ENCODE measurements at regions not wholly inside any gene's neighbourhood (a gene's known extent, or its start where the extent isn't known, plus 50 kb on each side); places are given as distances from the start of the nearest gene placed in this dataset.
"Not testable (repeated sequence)": the region's sequence is repeated elsewhere in the genome, so short reads cannot be mapped to it uniquely, and the experiment has no call there.

DNA sequence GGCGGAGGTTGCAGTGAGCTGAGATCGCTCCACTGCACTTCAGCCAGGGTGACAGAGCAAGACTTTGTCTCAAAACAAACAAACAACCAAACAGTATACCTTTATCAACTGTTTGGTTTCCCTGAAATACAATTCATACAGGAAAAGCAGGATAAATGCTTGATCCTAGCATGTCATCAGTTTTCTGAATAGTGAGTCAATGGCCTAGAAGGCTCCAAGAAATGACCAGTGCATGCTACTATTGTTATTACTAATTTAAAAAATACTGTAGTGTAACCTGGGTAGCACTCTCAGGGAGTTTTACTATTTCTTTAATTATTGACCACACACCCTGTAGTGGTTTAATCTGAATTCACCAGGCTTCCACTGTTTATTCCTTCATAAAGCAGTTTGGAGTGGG, 101.0 kb upstream of the PTPN3 start:
- no peak for DNase-seq (ENCODE audit: low read depth)

GRCh38 chr9:109599711-109600110, 101.6 kb upstream of the PTPN3 start:
- DNase-seq (ENCODE audit: low read depth), result no peak

DNA sequence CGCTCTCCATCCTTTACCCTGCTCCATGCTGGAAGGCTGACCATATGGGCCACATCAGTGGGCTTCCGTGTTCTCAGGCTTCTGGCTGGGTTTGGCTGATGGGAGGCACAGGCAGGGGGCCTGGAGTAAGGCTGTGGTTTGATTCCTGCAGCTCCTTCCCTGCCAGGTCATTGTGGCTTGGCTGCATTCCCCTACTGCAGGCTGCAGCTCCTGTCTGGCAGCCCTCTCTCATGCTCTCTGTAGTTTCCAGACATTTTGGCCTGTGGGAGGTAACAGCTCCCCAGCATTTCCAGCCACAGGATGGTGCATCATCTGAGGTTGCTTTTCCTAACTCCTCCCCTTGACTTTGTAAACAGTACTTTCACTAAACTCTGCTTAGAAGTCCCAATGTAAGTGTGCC, 102.0 kb upstream of the PTPN3 start:
- DNase-seq (ENCODE audit: low read depth), result peak; percentile 56

DNA sequence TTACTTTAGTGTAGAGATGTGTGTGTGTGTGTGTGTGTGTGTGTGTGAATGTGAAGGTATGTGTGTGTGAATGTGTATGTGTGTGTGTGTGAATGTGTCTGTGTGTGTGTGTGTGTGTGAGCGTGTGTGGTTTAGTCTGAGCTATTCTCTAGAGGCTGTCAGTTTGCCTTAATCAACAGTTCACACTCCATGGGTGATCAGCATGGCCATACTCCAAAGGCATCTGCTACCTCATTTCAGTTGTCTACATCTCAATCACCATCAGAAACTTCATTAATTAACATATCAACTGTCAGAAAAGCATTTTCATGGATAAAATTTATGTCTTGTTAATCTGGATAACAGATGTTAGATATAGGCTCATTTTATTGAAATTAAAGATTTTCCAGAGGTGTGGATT, 103.1 kb upstream of the PTPN3 start:
- no peak for DNase-seq (ENCODE audit: low read depth)

- no peak for DNase-seq (ENCODE audit: low read depth)
Measured at GRCh38 chr9:109602987-109603386, 104.9 kb upstream of the PTPN3 start.

DNA sequence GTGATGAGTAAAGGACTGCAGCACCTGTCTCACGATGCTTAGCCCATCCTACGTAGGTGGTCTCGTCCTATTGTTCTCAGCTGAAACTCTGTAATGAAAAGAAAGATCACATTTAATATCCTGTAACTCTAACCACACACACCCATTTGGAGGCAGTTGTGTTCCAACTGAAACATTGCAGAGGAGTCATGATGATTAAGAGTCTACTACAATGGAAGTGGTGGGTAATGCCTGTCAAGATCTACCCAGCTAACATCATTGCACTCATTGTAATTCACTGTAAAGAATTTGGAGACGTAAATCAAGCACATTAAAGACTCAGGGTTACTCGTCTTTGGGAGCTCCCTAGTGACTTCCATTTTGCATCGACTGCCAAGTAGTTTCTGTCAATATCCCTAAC, 106.0 kb upstream of the PTPN3 start:
- no peak for DNase-seq (ENCODE audit: low read depth)

DNA sequence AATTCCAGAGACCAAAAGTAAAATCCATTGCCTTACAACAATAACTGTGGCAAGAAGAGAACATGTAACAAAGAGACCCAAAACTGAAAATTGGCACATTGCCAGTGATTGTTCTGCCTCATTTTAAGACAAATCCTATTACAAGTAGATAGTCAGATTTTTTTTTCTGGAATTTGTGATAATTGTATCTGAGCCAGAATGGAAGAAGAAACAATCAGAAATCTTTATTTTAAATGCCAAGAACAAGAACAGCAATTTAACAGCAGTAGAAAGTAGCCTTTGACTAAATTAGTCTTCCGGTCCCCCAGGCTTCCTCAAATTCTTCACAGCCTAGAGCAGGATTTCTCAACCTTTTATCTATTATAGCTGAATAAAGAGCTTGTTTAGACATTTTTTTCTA, 106.7 kb upstream of the PTPN3 start:
- DNase-seq (ENCODE audit: low read depth), result no peak

GRCh38 chr9:109609060-109609459, 111.0 kb upstream of the PTPN3 start:
- DNase-seq (ENCODE audit: low read depth), result no peak

DNA sequence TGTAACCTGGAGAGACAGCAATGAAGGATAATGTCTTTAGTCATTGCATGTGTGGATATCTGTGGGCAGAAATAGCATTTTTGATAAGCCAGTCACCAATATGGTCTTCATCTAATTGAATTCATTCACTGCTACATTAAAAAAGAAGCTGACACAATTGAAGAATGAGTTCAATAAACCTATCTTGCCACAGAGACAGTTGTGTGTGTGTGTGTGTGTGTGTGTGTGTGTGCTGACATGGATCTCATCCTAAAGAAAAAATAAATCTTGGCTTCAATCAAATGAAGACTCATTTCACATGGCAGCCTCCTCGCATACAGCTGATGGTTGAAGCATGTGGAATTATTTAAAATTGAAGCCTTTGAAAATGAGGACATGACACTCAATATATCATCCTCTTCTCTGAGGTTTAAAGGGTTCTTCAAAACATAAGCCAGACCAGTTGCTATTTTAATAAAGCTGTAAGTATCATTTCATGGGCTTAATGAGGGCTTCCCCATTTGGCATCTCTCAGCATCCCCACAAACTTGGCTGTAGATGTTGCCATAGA, 118.5 kb upstream of the PTPN3 start:
- no peak for DNase-seq (ENCODE audit: low read depth)

GRCh38 chr9:109619310-109619709, 121.2 kb upstream of the PTPN3 start:
- DNase-seq (ENCODE audit: low read depth), result no peak

DNA sequence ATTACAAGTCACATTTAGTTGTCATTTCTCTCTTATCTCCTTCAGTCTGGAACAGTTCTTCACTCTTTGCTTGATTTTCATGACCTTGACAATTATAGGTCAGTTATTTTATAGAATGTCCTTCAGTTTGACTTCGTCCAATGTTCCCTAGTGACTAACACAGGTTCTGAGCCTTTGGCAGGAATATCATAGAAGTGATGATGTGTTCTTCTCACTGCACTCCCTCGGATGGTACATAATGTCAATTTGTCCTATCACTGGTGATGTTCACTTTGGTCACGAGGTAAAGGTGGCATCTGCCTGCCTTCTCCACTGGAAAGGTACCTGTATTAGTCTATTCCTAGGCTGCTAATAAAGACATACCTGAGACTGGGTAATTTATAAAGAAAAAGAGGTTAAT, 126.0 kb upstream of the PTPN3 start:
- no peak for DNase-seq (ENCODE audit: low read depth)

DNA sequence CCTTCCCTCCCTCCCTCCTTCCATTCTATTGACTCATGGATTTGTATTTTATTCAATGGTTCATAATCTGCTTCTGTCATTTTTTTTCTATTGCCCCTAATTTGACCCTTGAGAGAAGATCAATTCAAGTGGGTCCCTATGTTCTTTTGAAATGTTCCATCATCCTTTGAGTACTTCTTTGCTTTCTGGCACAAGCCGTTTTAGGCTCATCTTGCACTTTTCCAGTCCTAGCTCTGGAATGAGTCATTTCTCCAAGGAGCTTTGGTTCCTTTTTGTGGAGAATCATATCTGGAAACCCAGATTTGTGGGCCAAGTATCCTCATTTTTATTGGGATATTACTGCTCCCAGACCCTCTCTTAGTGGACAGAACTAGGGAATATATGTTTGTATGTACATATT, 126.8 kb upstream of the PTPN3 start:
- DNase-seq (ENCODE audit: low read depth), result no peak

- no peak for DNase-seq (ENCODE audit: low read depth)
Measured at GRCh38 chr9:109627042-109627441, 128.9 kb upstream of the PTPN3 start.

- DNase-seq (ENCODE audit: low read depth), result no peak
Measured at GRCh38 chr9:109629615-109630014, 131.5 kb upstream of the PTPN3 start.

DNA sequence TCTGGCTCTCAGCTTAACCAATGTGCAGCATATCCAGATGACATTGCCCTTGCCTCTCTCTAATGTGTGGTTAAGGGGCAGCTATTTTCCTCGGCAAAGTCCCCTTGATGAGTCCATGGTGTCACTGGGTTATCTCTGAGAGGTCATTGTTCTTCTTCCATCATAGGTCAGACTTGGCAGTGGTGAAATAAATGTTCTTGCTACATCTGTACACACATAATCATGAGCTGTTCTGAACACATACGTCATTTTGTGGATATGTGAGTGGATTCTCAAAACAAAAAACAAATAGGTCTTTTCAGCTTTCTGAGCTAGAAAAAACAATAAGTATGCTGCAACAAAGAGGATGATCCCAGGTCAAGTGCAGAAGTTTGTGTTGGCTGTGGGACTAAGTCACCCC, 134.7 kb upstream of the PTPN3 start:
- DNase-seq (ENCODE audit: low read depth), result no peak

DNA sequence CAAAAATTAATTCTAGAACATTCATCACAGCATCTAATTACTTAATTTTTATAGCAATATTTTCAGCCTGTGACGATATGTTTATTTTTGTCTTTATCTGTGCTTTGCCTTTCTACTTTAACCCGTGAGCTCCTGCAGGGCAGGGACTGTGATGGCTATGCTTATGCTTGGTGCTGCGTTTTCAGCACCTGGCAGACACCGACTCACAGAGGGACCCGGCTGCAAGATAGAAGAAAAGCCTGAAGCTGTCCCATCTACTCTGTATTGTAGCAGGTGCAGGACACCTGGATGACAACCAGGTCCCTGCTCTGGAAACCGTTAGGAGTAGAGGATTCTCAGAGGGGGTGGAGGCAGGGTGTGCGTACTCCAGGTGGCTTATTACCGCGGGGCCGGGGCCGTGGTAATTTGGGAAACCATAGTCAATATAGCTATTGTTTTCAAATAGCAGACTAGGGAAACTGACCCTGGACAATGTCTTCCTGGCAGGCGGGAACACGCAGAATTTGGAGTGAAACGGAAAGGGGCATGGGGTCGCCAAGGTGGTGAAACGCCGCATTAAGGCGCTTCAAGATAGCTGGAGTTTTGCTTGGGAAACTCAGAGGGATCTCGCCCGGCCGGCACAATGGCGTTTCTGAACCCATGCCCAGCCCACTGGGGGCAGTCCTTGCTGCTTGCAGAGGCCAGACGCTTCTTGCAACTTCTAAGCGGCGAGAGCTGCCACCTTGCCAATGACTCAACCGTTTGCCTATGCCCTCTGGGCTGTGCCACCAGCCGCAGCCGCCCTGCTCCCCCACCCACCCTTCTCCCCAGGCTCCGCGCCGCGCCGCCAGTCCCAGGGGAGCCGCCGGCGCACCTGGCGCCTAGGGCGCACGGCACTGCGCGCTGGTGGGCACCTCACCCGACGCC, 140.1 kb upstream of the PALM2AKAP2 start:
- no peak for DNase-seq (ENCODE audit: low read depth)

GRCh38 chr9:109640580-109641371, 139.2 kb upstream of the PALM2AKAP2 start:
- DNase-seq (ENCODE audit: low read depth), result no peak

DNA sequence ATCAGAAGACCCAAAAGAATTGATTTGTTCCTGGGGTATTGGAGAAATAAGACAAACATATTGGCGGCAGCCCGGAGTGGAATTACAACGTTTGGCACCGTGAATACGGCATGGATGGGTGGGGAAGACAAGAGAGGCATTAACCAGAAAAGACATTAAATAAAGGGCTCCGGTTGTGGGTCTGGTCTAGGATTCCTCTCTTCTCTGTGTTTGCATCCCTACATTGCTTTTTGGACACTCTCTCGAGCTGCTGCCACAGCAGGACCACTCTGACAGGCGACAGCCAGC, 138.7 kb upstream of the PALM2AKAP2 start:
- no peak for DNase-seq (ENCODE audit: low read depth)

GRCh38 chr9:109652112-109652511, 127.9 kb upstream of the PALM2AKAP2 start:
- DNase-seq (ENCODE audit: low read depth), result no peak

DNA sequence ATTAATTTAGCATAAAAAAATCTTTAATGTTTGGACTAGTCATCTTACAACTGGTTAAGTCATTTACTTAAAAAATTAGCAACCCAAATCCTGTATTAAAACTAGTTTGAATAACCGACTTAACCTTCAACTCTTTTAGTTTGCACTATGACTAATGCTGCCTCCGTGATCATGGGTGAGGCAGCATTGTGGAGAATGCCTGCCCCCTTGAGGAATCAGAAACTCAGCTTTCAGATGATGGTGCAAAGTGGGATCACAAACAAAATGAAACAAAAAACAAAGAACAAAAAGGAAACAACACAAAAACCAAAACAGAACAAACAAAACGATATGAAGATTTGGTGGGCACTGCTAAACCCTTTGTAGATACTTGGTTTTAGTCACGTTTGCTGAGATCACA, 127.0 kb upstream of the PALM2AKAP2 start:
- peak; percentile 19 for DNase-seq (ENCODE audit: low read depth)

- no peak for DNase-seq (ENCODE audit: low read depth)
Measured at GRCh38 chr9:109653470-109653869, 126.5 kb upstream of the PALM2AKAP2 start.

DNA sequence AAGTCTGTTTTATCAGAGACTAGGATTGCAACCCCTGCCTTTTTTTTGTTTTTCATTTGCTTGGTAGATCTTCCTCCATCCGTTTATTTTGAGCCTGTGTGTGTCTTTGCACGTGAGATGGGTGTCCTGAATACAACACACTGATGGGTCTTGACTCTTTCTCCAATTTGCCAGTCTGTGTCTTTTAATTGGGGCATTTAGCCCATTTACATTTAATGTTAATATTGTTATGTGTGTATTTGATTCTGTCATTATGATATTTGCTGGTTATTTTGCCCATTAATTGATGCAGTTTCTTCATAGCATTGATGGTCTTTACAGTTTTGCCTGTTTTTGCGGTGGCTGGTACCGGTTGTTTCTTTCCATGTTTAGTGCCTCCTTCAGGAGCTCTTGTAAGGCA, 116.0 kb upstream of the PALM2AKAP2 start:
- DNase-seq (ENCODE audit: low read depth), result not testable (repeated sequence)

- not testable (repeated sequence) for DNase-seq (ENCODE audit: low read depth)
Measured at GRCh38 chr9:109665736-109666135, 114.3 kb upstream of the PALM2AKAP2 start.

Data from HS-5 (cell line).